DOHH2 (cell line): ENCODE measurements at regions not wholly inside any gene's neighbourhood (a gene's known extent, or its start where the extent isn't known, plus 50 kb on each side); places are given as distances from the start of the nearest gene placed in this dataset.
A peak's percentile ranks its signal among the peaks of the same experiment; 100 is the strongest.

ENCODE experiments used
- H3F3A ChIP-seq: fragments of 200-600 bp; sonication (generic), shearing (Covaris generic); 2 replicates; pipeline ENCODE4 v1.6.0; 2016; ENCODE audit warnings: antibody characterized with exemption, mild to moderate bottlenecking; ENCODE audit not compliant: control insufficient read depth, insufficient read depth
- H3K27ac ChIP-seq: fragments of 200-600 bp; sonication (generic); 2 replicates; pipeline ENCODE4 v1.5.1; 2014; ENCODE audit warnings: low read depth, mild to moderate bottlenecking, low read length, moderate library complexity
- H3K27me3 ChIP-seq: fragments of 200-600 bp; sonication (generic); 2 replicates; pipeline ENCODE4 v1.6.1; 2014; ENCODE audit warnings: mild to moderate bottlenecking, low read length, mixed read lengths; ENCODE audit not compliant: control insufficient read depth
- H3K36me3 ChIP-seq: fragments of 200-600 bp; sonication (generic); 2 replicates; pipeline ENCODE4 v1.6.1; 2014; ENCODE audit warnings: mild to moderate bottlenecking, low read length, moderate library complexity, mixed read lengths; ENCODE audit not compliant: control insufficient read depth
- H3K4me1 ChIP-seq: fragments of 200-600 bp; sonication (generic); 2 replicates; pipeline ENCODE4 v1.6.1; 2014; ENCODE audit warnings: mild to moderate bottlenecking, low read length, mixed read lengths; ENCODE audit not compliant: control insufficient read depth
- H3K4me2 ChIP-seq: fragments of 200-600 bp; sonication (generic); 2 replicates; pipeline ENCODE4 v1.6.0; 2014; ENCODE audit warnings: mild to moderate bottlenecking, low read length, moderate library complexity
- H3K4me3 ChIP-seq: fragments of 200-600 bp; sonication (generic); 2 replicates; pipeline ENCODE4 v1.5.1; 2014; ENCODE audit warnings: mild to moderate bottlenecking, low read length, mixed read lengths
- H3K79me2 ChIP-seq: fragments of 200-600 bp; sonication (generic); 2 replicates; pipeline ENCODE4 v1.6.1; 2014; ENCODE audit warnings: mild to moderate bottlenecking, low read length, mixed read lengths; ENCODE audit not compliant: control insufficient read depth
- H3K9me2 ChIP-seq: fragments of 200-600 bp; sonication (generic); replicated peaks from 2 replicates; pipeline ENCODE4 v1.6.1; 2014; ENCODE audit warnings: mild to moderate bottlenecking, low read length, mixed read lengths; ENCODE audit not compliant: control insufficient read depth
- H3K9me3 ChIP-seq: fragments of 200-600 bp; sonication (generic); 2 replicates; pipeline ENCODE4 v1.6.1; 2014; ENCODE audit warnings: antibody characterized with exemption, low read length, mixed read lengths; ENCODE audit not compliant: control insufficient read depth, insufficient read depth
- H4K20me1 ChIP-seq: fragments of 200-600 bp; sonication (generic); 2 replicates; pipeline ENCODE4 v1.6.0; 2014; ENCODE audit warnings: low read depth, mild to moderate bottlenecking, antibody characterized with exemption, low read length, moderate library complexity; ENCODE audit not compliant: control insufficient read depth, insufficient read depth
- EZH2phosphoT487 ChIP-seq: fragments of 200-600 bp; sonication (generic); IDR thresholded peaks from 2 replicates; pipeline ENCODE4 v1.6.1; 2017; ENCODE audit warnings: borderline replicate concordance, mild to moderate bottlenecking, antibody characterized with exemption, low read length, moderate library complexity, mixed read lengths
- TF ChIP-seq, protein P1 (sequence below): fragments of 200-600 bp; sonication (generic); IDR thresholded peaks from one replicate; pipeline ENCODE4 v1.5.1; 2014; ENCODE audit warnings: antibody characterized with exemption, mild to moderate bottlenecking, low read depth, low read length; ENCODE audit not compliant: poor library complexity, severe bottlenecking

DNA sequence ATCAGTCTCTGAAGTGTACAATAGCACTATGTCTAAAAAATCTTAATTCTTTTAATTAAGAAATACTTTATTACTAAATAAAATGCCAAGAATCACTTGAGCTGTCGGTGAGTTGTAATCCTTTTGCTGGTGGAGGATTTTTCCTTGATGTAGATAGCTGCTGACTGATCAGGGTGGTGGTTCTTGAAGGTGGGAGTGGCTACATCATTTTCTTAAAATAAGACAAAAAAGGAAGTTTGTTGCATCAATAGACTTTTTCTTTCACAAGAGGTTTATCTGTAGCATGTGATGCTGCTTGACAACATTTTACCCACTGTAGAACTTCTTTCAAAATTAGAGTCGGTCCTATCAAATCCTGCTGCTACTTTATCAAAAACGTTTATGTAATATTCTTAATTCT lies 68.8 kb upstream of the ZC4H2 start:
- Histone ChIP-seq H3K27ac (no peak overlapping the region), H3K4me2 (no peak overlapping the region)
- TF ChIP-seq, protein P1, sequence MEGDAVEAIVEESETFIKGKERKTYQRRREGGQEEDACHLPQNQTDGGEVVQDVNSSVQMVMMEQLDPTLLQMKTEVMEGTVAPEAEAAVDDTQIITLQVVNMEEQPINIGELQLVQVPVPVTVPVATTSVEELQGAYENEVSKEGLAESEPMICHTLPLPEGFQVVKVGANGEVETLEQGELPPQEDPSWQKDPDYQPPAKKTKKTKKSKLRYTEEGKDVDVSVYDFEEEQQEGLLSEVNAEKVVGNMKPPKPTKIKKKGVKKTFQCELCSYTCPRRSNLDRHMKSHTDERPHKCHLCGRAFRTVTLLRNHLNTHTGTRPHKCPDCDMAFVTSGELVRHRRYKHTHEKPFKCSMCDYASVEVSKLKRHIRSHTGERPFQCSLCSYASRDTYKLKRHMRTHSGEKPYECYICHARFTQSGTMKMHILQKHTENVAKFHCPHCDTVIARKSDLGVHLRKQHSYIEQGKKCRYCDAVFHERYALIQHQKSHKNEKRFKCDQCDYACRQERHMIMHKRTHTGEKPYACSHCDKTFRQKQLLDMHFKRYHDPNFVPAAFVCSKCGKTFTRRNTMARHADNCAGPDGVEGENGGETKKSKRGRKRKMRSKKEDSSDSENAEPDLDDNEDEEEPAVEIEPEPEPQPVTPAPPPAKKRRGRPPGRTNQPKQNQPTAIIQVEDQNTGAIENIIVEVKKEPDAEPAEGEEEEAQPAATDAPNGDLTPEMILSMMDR: no peak
- no peak for TF ChIP-seq EZH2phosphoT487

DNA sequence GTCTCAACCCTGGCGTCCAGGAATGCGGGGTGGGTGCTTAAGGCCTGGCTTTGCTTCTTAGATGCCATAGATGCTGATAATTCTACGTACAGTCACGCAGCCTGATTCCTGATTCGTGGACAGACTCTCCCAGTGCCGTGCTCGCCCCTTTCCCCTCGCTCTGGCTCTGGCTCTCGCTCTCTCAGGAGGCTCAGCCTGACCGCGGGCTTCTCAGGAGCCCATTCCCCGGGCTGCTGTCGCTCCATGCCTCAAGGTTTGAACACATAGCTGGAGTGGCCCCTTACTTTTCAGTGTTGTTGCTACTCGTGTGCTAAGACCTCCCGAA lies 59.2 kb upstream of the ZC4H2 start:
- Histone ChIP-seq H3K36me3 (no peaks in the 10 kb centered on the region), H4K20me1 (no peaks in the 10 kb centered on the region), H3K4me1 (peaks cover 11% of the 10 kb centered on the region; the same call in 1 of the 2 replicates), H3F3A (no peaks in the 10 kb centered on the region), H3K4me2 (peak overlapping the region; percentile 75), H3K9me2 (no peaks in the 10 kb centered on the region), H3K9me3 (no peaks in the 10 kb centered on the region), H3K27ac (peak overlapping the region; percentile 73), H3K4me3 (peak overlapping the region; percentile 90), H3K79me2 (peaks cover 15% of the 10 kb centered on the region), H3K27me3 (no peaks in the 10 kb centered on the region)
- TF ChIP-seq, protein P1: no peak
- TF ChIP-seq EZH2phosphoT487: no peak

More for the DNA sequence above, 68.8 kb upstream of the ZC4H2 start:
- Histone ChIP-seq H3K9me2 (no peaks in the 10 kb centered on the region), H3K4me3 (no peak overlapping the region), H4K20me1 (no peaks in the 10 kb centered on the region), H3K79me2 (no peaks in the 10 kb centered on the region), H3F3A (no peaks in the 10 kb centered on the region), H3K4me1 (no peaks in the 10 kb centered on the region), H3K27me3 (no peaks in the 10 kb centered on the region), H3K36me3 (no peaks in the 10 kb centered on the region), H3K9me3 (no peaks in the 10 kb centered on the region)

DNA sequence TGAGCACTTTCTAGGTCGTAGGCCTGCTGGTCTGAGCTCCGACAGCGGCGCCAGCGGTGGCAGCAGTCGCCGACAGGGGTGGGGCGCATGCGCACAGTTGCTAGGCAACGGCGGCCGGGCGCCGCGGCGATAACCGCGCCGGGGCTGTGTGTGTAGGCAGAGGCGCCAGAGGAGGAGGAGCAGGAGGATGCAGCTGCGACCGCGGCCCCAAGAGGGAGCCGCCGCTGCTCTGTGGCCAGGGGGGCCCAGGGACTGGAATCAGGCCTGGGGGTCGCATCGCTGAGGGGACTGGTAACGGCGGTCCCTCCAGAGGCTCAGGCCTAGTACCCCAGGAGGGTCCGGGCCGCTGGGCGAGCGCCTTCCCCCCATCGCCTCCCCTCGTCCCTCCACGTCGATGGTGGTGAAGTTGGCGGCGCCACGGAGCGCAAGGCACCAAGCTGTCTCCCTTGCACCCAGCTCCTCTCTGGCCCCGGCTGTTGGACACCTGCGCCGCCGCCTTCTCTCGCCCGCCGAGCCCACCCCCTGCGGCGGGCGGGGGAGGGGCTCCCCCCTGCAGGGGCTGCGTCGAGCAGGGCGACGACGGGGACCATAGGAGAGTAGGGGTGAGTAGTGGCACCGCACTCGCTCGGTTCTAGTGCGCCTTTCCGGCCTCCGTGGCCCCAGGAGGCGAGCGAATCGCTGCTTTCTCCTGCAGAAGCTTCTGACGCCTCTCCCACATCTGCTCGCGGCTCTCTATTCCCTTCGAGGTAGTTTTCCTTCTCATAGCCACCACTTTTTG lies 58.6 kb upstream of the ZC4H2 start, which contains the start of gene ZC3H12B:
Gene ZC3H12B (plus strand): TSS at position 159 of the 778 bp plus-strand sequence.
- Histone ChIP-seq H4K20me1 (no peaks in the 10 kb centered on the region), H3K4me3 (peak within 1 kb of the TSS; percentile 90), H3K9me2 (no peaks in the 10 kb centered on the region), H3K4me1 (peaks cover 11% of the 10 kb centered on the region; the same call in 1 of the 2 replicates), H3K27me3 (no peaks in the 10 kb centered on the region), H3F3A (no peaks in the 10 kb centered on the region), H3K36me3 (no peaks in the 10 kb centered on the region), H3K79me2 (peaks cover 15% of the 10 kb centered on the region), H3K4me2 (peak within 1 kb of the TSS; percentile 75), H3K27ac (peak within 1 kb of the TSS; percentile 73), H3K9me3 (no peaks in the 10 kb centered on the region)
- TF ChIP-seq EZH2phosphoT487: no peak
- TF ChIP-seq, protein P1: peak; percentile 63
